Left ventricle myocardium superior (tissue), 1 donor: ENCODE measurements at regions not wholly inside any gene's neighbourhood (a gene's known extent, or its start where the extent isn't known, plus 50 kb on each side); places are given as distances from the start of the nearest gene placed in this dataset.
"Not testable (repeated sequence)": the region's sequence is repeated elsewhere in the genome, so short reads cannot be mapped to it uniquely, and the experiment has no call there.

Experiments
- ATAC-seq: fragments of 200-7000 bp; cut with Tn5 transposase; one replicate; pipeline ENCODE4 v1.9.1; 2020; ENCODE audit warnings: mild to moderate bottlenecking, moderate library complexity
- DNase-seq: peaks from one replicate; pipeline ENCODE4 v3.0.0-alpha.2; 2020
- intact Hi-C: fragments of 100-400 bp; cut with micrococcal nuclease; formaldehyde crosslinking; loops from one replicate; pipeline ENCODE4 v1.11.0; 2022
- donor health status: DM: no; HTN: yes; CAD: no; lungs with severe emphysema.

GRCh38 chr15:70580286-70580685, 183.1 kb downstream of the UACA start:
- intact Hi-C loops: no loop called here
- no peak for DNase-seq
- no peak for ATAC-seq

GRCh38 chr15:70579766-70580165, 183.6 kb downstream of the UACA start:
- DNase-seq: no peak
- ATAC-seq: no peak
- intact Hi-C loops: no loop called here

- ATAC-seq (no peak), DNase-seq (no peak)
- intact Hi-C loops: no loop called here
Measured at GRCh38 chr15:70578196-70578595, 185.2 kb downstream of the UACA start.

GRCh38 chr15:70576696-70577095, 186.7 kb downstream of the UACA start:
- DNase-seq (no peak), ATAC-seq (no peak)
- intact Hi-C loops: no loop called here

- no peak for DNase-seq
- intact Hi-C loops: no loop called here
- no peak for ATAC-seq
Measured at GRCh38 chr15:70576276-70576675, 187.1 kb downstream of the UACA start.

DNA sequence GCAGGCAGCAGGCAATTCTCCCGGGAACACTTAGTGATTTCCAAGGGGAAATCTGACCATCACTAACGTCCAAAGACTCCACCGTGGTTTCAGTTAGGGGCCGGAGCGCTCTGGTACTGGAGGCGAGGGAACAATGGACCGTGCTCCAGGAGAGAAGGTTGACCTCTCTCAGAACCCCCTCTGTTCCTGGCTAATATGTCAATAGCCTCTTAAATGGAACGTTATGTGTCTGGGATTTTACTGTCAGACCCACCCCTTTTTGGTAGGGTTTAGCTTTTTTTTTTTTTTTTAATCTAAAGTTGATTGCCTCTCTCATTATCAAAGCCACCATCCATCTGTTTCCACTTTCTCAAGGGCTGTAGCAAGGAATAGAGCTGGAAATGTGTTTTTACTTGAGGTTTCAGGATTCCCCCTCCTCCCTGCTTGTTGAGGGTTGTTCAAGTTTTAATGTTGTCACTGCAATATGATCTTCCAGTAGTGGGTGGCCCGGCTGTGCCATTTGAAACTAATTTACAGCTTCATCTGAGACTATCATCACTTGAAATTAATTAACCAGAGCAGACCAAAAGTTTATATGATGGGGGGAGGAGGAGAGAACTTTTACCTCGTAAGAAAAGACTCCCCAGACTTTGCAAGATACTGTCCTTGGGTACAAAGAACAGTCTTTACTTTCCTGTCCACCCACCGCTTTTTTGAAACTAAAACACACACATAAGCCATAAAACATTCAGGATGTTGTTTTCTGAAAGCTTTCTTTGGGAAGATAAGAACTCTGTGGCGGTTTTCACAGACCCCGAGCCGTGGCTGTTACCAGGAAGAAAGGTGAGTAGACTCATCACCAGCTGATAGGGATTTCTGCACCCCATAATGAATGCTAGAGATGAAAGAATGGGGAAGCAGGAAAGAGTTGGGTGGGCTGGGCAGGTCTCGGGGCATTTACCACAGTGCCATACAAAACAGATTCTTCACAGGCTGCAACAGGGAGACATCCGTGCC, 187.8 kb downstream of the UACA start:
- intact Hi-C loops: no loop called here
- no peak for DNase-seq
- no peak for ATAC-seq

DNA sequence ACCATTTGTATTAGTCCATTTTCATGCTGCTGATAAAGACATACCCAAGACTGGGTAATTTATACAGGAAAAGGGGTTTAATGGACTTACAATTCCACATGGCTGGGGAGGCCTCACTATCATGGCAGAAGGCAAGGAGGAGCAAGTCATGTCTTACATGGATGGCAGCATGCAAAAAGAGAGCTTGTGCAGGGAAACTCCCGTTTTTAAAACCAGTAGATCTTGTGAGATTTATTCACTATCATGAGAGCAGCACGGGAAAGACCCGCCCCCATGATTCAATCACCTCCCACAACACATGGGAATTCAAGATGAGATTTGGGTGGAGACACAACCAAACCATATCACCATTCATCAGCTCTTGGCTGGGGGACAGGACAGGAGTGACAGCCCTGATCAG, 189.0 kb downstream of the UACA start:
- DNase-seq, intact Hi-C loops, ATAC-seq: not testable (repeated sequence)

- ATAC-seq (no peak), DNase-seq (no peak)
- intact Hi-C loops: no loop called here
Measured at GRCh38 chr15:70573121-70573850, 190.1 kb downstream of the UACA start.

GRCh38 chr15:70569714-70570231, 193.6 kb downstream of the UACA start:
- DNase-seq: no peak
- ATAC-seq: peak; percentile 75
- intact Hi-C loops: loop anchor here (2.0 kb wide), 1 partner anchor 63 kb away; no protein-coding TSS in a partner anchor

DNA sequence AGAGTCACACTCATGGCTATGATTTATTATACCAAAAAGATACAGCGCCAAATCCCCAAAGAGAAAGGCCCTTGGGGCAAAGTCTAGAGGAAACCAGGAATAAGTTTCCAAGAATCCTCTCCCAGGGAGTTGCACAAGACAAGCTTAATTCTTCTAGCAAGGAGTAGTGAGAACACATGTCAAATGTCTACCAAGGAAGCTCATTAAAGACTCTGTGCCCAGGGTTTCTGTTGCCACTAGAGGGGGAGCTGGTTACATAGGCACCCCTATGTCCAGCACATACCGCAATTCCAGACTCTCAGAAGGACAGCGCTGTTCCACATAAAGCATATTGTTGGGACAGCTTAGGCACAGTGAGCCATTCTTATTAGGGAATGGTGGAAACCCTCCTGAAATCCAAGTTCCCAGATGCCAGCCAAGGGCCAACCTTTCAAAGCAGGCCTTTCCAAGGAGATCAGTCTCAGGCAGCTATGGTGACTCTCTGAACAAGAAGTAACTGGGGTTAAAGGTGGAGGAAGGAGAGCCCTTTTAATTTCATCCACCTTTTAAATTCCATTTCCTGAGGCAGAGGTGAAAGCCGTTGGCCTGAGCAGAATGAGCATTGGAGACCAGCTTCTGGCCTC, 194.2 kb downstream of the UACA start:
- intact Hi-C loops: loop anchor here (2.0 kb wide), 1 partner anchor 64 kb away; no protein-coding TSS in a partner anchor
- DNase-seq (no peak), ATAC-seq (peak; percentile 95)

DNA sequence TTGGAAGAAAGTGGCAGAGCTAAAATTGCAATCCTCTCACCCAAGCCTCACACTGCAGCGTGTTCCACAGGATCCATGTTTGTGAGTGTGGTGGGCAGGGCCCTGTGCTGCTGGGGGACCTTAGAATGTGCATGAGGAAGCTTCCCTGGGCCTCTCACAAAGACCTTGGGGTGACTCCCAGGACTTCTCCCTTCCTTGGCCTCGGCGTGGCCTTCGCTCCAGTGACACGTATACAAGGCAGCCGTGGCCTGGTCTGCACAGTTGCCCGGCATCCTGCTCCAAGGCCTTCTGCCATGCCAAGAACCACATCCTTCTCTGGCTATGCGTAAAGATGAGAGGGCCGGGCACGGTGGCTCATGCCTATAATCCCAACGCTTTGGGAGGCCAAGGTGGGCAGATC, 196.4 kb downstream of the UACA start:
- no peak for DNase-seq
- no peak for ATAC-seq
- intact Hi-C loops: no loop called here

DNA sequence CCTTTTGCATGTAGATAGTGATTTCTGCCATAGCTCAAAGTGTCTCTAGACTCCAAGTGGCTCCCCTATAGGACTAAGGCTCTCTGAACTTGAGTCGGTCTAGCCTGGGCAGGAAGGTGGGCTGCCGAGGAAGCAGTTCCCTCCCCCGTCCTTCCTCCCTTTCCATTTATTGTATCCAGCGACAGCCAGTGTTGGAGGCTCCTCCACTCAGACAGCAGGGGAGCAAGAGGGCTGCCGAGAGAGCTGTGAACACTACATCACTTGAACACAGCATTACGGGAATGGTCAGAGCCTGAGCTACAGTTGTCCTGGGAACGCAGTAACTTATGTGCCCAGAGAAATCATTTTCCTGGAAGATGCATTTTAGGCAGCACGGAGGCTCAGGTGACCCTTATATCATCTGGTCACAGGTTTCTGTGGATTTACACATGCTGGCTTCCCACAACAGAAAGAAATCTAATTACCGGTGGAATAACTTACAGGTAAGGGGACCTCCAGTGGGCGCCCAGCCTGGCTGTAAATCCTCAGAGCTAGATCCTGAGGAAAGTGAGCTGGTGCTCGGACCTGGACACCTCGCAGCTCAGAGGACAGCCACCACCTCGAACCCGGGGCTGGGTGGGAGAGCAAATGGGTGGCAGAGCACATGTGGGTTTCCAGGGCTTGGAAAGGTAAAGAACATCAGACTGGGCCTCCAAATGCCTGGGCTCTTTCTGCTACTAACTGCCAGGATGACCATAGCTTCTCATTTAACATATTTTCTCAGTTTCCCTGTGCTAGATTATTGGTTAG, 197.1 kb downstream of the UACA start:
- intact Hi-C loops: no loop called here
- ATAC-seq (no peak), DNase-seq (no peak)

DNA sequence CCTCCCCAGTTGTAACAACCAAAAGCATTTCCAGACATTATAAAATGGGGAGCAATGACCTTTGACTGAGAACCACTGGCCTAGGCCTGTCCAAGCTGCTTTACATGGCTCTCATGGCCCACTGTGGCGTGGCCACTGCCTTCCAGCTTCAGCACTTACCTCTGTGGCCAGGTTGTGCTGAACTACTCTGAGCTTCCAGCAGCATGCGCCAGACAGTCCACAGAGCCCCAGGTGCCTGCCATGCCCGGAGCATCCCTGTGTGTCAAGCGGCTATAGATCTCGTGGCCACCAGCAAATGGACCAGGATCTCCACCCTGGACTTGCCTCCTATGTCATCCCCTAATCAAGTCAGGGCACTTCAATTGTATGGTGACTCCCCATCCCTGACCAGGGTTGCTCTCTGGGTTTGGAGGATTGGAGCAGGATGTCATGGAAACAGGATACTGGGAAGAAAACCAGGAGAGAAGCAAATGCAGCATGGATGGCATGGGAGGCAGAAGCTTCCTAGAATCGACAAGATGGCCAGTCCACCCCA, 199.7 kb downstream of the UACA start:
- no peak for ATAC-seq
- no peak for DNase-seq
- intact Hi-C loops: no loop called here

DNA sequence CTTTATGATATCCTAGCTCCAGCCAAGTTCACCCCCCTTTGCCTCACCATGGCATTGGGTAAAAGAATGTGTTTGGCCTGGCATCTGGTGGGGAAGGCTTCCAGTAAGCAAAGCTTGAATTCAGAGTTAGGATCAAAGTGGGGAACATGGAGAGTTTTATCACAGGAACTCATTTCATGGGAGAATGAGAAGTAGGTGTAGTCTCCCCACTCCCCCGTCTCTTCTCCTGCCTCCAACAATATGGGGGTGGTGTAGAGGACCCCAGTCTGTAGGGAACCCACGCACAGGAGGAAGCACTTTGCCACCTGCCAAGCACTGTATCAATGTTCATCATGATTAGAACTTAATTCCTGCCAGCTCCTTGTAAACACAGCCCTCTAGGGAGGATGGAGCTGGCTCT, 200.5 kb downstream of the UACA start:
- intact Hi-C loops: no loop called here
- DNase-seq: no peak
- ATAC-seq: no peak

DNA sequence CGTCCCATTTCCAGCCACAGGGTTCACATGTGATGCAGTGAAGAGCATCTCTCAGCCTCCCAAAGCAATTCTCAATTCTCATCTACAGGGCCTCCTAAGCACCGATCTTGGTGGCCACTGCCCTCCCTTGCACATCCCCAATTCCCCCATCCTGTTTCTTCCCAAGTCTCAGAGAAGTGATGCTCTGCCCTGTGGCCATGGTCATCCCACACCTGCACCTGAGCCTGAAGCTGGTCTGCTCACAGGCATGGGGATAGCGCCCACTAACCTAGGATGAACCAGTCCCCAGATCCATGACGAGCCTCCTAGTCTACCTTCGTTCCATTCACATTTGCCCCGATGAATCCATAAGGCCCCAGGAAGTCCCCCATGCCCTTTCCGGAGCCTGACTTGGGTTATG, 201.5 kb downstream of the UACA start:
- DNase-seq (no peak), ATAC-seq (no peak)
- intact Hi-C loops: no loop called here

- no peak for DNase-seq
- ATAC-seq: no peak
- intact Hi-C loops: no loop called here
Measured at GRCh38 chr15:70560617-70561328, 202.6 kb downstream of the UACA start.

GRCh38 chr15:70559265-70560239, 203.8 kb downstream of the UACA start:
- intact Hi-C loops: no loop called here
- peak; percentile 71 for ATAC-seq

More at GRCh38 chr15:70559265-70560239, 203.8 kb downstream of the UACA start:
- DNase-seq: peak; percentile 48
